A549 (cell line): ENCODE measurements at regions not wholly inside any gene's neighbourhood (a gene's known extent, or its start where the extent isn't known, plus 50 kb on each side); places are given as distances from the start of the nearest gene placed in this dataset.

Source experiments
- HDAC2 ChIP-seq: fragments of 200-600 bp; sonication (generic); IDR thresholded peaks from 2 replicates; pipeline ENCODE4 v1.6.1; 2016
- RCOR1 ChIP-seq: fragments of 150-350 bp; IDR thresholded peaks from 2 replicates; pipeline ENCODE4 v1.6.1; 2014; ENCODE audit warnings: antibody characterized with exemption, low read length, low read depth
- TF ChIP-seq, protein P1 (sequence below): fragments of >200 bp; sonication (Bioruptor Twin); formaldehyde crosslinking; IDR thresholded peaks from 3 replicates; pipeline ENCODE4 v1.5.1; 2016

DNA sequence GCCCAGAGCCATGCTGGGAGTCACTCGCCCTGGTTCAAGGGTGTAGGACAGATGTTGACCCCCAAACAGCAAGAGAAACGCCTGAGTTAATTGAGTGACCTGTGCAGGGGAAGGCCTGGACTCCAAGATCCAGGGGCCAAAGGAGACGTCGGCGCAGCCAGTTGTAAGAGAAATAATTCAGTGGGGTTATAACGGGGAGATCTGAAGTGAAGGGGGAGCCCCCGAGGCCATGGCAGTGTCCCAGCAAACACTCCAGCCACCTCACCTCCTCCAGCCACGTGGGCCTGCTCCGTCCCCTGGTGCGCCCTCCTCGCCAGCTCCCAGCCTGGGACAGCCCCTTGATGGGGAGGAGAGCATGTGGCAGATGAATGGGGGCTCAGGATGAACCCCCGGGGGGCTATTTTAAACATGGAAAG, 130.7 kb upstream of the GPC1 start:
- TF ChIP-seq, protein P1, sequence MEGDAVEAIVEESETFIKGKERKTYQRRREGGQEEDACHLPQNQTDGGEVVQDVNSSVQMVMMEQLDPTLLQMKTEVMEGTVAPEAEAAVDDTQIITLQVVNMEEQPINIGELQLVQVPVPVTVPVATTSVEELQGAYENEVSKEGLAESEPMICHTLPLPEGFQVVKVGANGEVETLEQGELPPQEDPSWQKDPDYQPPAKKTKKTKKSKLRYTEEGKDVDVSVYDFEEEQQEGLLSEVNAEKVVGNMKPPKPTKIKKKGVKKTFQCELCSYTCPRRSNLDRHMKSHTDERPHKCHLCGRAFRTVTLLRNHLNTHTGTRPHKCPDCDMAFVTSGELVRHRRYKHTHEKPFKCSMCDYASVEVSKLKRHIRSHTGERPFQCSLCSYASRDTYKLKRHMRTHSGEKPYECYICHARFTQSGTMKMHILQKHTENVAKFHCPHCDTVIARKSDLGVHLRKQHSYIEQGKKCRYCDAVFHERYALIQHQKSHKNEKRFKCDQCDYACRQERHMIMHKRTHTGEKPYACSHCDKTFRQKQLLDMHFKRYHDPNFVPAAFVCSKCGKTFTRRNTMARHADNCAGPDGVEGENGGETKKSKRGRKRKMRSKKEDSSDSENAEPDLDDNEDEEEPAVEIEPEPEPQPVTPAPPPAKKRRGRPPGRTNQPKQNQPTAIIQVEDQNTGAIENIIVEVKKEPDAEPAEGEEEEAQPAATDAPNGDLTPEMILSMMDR = no peak
- TF ChIP-seq HDAC2 = no peak
- no peak for TF ChIP-seq RCOR1
